IPS DF 6.9 (cell line): ENCODE measurements at regions not wholly inside any gene's neighbourhood (a gene's known extent, or its start where the extent isn't known, plus 50 kb on each side); places are given as distances from the start of the nearest gene placed in this dataset.

Experiments used
- DNase-seq: peaks from one replicate; pipeline ENCODE4 v3.0.0-alpha.2; 2013; ENCODE audit warnings: low read depth, low spot score
- H3K27ac ChIP-seq: one replicate; pipeline ENCODE4 v1.5.1; 2013; ENCODE audit warnings: low read length, control low read depth
- H3K27me3 ChIP-seq: 2 replicates; pipeline ENCODE4 v1.6.1; 2013; ENCODE audit warnings: mild to moderate bottlenecking, low read length; ENCODE audit not compliant: control insufficient read depth, insufficient read depth
- H3K36me3 ChIP-seq: 2 replicates; pipeline ENCODE4 v1.6.1; 2013; ENCODE audit warnings: low read length; ENCODE audit not compliant: control insufficient read depth, insufficient read depth
- H3K4me1 ChIP-seq: 2 replicates; pipeline ENCODE4 v1.6.1; 2013; ENCODE audit warnings: low read length; ENCODE audit not compliant: control insufficient read depth, insufficient read depth
- H3K4me3 ChIP-seq: 2 replicates; pipeline ENCODE4 v1.5.1; 2013; ENCODE audit warnings: mild to moderate bottlenecking, low read length
- H3K9me3 ChIP-seq: 2 replicates; pipeline ENCODE4 v1.6.1; 2013; ENCODE audit warnings: low read length, inconsistent platforms; ENCODE audit not compliant: control insufficient read depth, insufficient read depth
- WGBS: extraction: QIAGEN DNeasy Blood & Tissue Kit; methylation state at CpG from one replicate; pipeline ENCODE4 v1.1.7; 2013; ENCODE audit warnings: mixed read lengths, missing lambda C conversion rate; ENCODE audit not compliant: insufficient read length, insufficient coverage; 5-methylcytosine and 5-hydroxymethylcytosine counted together

- no CpG with 5 or more reads among the region's 2 CpGs for WGBS
- no peaks in the 10 kb centered on the region for H3K27me3 ChIP-seq
- no peaks in the 10 kb centered on the region for H3K36me3 ChIP-seq
- no peaks in the 10 kb centered on the region for H3K4me1 ChIP-seq
- no peak for DNase-seq
- H3K27ac ChIP-seq, result no peak overlapping the region
- H3K9me3 ChIP-seq, result no peaks in the 10 kb centered on the region; the same call in 1 of the 2 replicates
- no peak overlapping the region for H3K4me3 ChIP-seq
Measured at GRCh38 chr5:39717176-39717897, 292.6 kb upstream of the DAB2 start.

GRCh38 chr5:39716532-39717028 is 291.8 kb upstream of the DAB2 start:
- Histone ChIP-seq H3K4me1 (no peaks in the 10 kb centered on the region), H3K27me3 (no peaks in the 10 kb centered on the region), H3K27ac (no peak overlapping the region), H3K9me3 (no peaks in the 10 kb centered on the region; the same call in 1 of the 2 replicates), H3K4me3 (no peak overlapping the region), H3K36me3 (no peaks in the 10 kb centered on the region)
- DNase-seq, result peak; percentile 33
- no CpG with 5 or more reads among the region's 2 CpGs for WGBS

- no peaks in the 10 kb centered on the region; the same call in 1 of the 2 replicates for H3K9me3 ChIP-seq
- no peak overlapping the region for H3K27ac ChIP-seq
- H3K4me1 ChIP-seq, result no peaks in the 10 kb centered on the region
- no peaks in the 10 kb centered on the region for H3K27me3 ChIP-seq
- peak; percentile 45 for DNase-seq
- H3K4me3 ChIP-seq, result no peak overlapping the region
- no peaks in the 10 kb centered on the region for H3K36me3 ChIP-seq
- WGBS, result no CpG with 5 or more reads among the region's 2 CpGs
Measured at GRCh38 chr5:39714036-39714698, 289.4 kb upstream of the DAB2 start.

- Histone ChIP-seq H3K4me1 (no peaks in the 10 kb centered on the region), H3K4me3 (no peak overlapping the region), H3K27me3 (no peaks in the 10 kb centered on the region), H3K27ac (no peak overlapping the region), H3K36me3 (no peaks in the 10 kb centered on the region), H3K9me3 (no peaks in the 10 kb centered on the region; the same call in 1 of the 2 replicates)
- DNase-seq, result no peak
- WGBS, result no CpG with 5 or more reads among the region's 2 CpGs
Measured at GRCh38 chr5:39713250-39713916, 288.6 kb upstream of the DAB2 start.

- H3K4me1 ChIP-seq, result no peaks in the 10 kb centered on the region
- H3K36me3 ChIP-seq, result no peaks in the 10 kb centered on the region
- no CpG with 5 or more reads among the region's 5 CpGs for WGBS
- no peaks in the 10 kb centered on the region for H3K27me3 ChIP-seq
- H3K27ac ChIP-seq, result no peak overlapping the region
- H3K9me3 ChIP-seq, result no peaks in the 10 kb centered on the region
- no peak for DNase-seq
- no peak overlapping the region for H3K4me3 ChIP-seq
Measured at GRCh38 chr5:39712316-39713249, 287.8 kb upstream of the DAB2 start.

GRCh38 chr5:39711821-39712220 is 287.0 kb upstream of the DAB2 start:
- no peak overlapping the region for H3K27ac ChIP-seq
- H3K4me1 ChIP-seq, result no peaks in the 10 kb centered on the region
- H3K36me3 ChIP-seq, result no peaks in the 10 kb centered on the region
- no peaks in the 10 kb centered on the region for H3K27me3 ChIP-seq
- H3K9me3 ChIP-seq, result no peaks in the 10 kb centered on the region
- H3K4me3 ChIP-seq, result no peak overlapping the region
- no peak for DNase-seq

- H3K4me1 ChIP-seq, result no peaks in the 10 kb centered on the region
- no peak for DNase-seq
- no peak overlapping the region for H3K27ac ChIP-seq
- H3K27me3 ChIP-seq, result no peaks in the 10 kb centered on the region
- H3K9me3 ChIP-seq, result no peaks in the 10 kb centered on the region
- H3K36me3 ChIP-seq, result no peaks in the 10 kb centered on the region
- H3K4me3 ChIP-seq, result no peak overlapping the region
- no CpG with 5 or more reads among the region's 4 CpGs for WGBS
Measured at GRCh38 chr5:39709032-39709431, 284.3 kb upstream of the DAB2 start.

- DNase-seq, result no peak
- WGBS, result no CpG with 5 or more reads among the region's 3 CpGs
- no peaks in the 10 kb centered on the region for H3K36me3 ChIP-seq
Measured at GRCh38 chr5:39702928-39703327, 278.1 kb upstream of the DAB2 start.

GRCh38 chr5:39700523-39700922 is 275.7 kb upstream of the DAB2 start:
- H3K4me3 ChIP-seq, result no peak overlapping the region
- no CpG with 5 or more reads among the region's 1 CpG for WGBS
- DNase-seq, result no peak

More at GRCh38 chr5:39702928-39703327, 278.1 kb upstream of the DAB2 start:
- no peaks in the 10 kb centered on the region for H3K4me1 ChIP-seq
- no peaks in the 10 kb centered on the region for H3K27me3 ChIP-seq
- no peak overlapping the region for H3K4me3 ChIP-seq
- no peaks in the 10 kb centered on the region for H3K9me3 ChIP-seq
- no peak overlapping the region for H3K27ac ChIP-seq

More at GRCh38 chr5:39700523-39700922, 275.7 kb upstream of the DAB2 start:
- Histone ChIP-seq H3K27ac (no peak overlapping the region), H3K36me3 (no peaks in the 10 kb centered on the region), H3K4me1 (no peaks in the 10 kb centered on the region), H3K27me3 (no peaks in the 10 kb centered on the region), H3K9me3 (no peaks in the 10 kb centered on the region)
